ENCODE measurements at regions not wholly inside any gene's neighbourhood (a gene's known extent, or its start where the extent isn't known, plus 50 kb on each side); places are given as distances from the start of the nearest gene placed in this dataset.
A peak's percentile ranks its signal among the peaks of the same experiment; 100 is the strongest.

DNA sequence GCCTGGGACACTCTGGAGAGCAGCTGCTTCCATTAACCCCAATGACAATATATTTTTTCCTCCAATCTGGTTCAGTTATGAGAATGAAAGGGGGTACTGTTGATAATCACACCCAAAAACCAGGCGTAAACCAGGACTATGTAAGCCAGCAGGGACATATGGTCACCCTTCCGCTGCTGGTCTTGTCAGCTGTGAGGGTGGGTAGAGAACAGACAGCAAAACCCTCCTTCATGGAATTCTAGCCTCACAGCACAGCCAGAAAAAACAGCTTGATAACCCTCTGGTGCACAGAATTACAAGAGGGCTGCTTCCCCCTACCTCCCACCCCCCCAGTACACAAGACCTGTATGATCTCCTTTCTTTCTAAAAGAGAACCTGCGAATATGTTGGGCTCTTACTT, 368.8 kb upstream of the ZMIZ1 start:
- no peak for DNase-seq (ENCODE audit: low read depth, low spot score)
- in situ Hi-C loops (cut with HindIII; ENCODE audit: low pct_unique_long_range_greater_than_20kb, low sequenced_read_pairs): no loop called here

GRCh38 chr10:78700413-78700812, 368.4 kb upstream of the ZMIZ1 start:
- in situ Hi-C loops (cut with HindIII; ENCODE audit: low pct_unique_long_range_greater_than_20kb, low sequenced_read_pairs): no loop called here
- no peak for DNase-seq (ENCODE audit: low read depth, low spot score)

- no peak for DNase-seq (ENCODE audit: low read depth, low spot score)
- in situ Hi-C loops (cut with HindIII; ENCODE audit: low pct_unique_long_range_greater_than_20kb, low sequenced_read_pairs): no loop called here
Observed at GRCh38 chr10:78700816-78701520, 367.8 kb upstream of the ZMIZ1 start.

- DNase-seq (ENCODE audit: low read depth, low spot score): no peak
- in situ Hi-C loops (cut with HindIII; ENCODE audit: low pct_unique_long_range_greater_than_20kb, low sequenced_read_pairs): no loop called here
Observed at GRCh38 chr10:78702186-78702585, 366.6 kb upstream of the ZMIZ1 start.

GRCh38 chr10:78702876-78703275, 365.9 kb upstream of the ZMIZ1 start:
- in situ Hi-C loops (cut with HindIII; ENCODE audit: low pct_unique_long_range_greater_than_20kb, low sequenced_read_pairs): no loop called here
- DNase-seq (ENCODE audit: low read depth, low spot score): no peak

DNA sequence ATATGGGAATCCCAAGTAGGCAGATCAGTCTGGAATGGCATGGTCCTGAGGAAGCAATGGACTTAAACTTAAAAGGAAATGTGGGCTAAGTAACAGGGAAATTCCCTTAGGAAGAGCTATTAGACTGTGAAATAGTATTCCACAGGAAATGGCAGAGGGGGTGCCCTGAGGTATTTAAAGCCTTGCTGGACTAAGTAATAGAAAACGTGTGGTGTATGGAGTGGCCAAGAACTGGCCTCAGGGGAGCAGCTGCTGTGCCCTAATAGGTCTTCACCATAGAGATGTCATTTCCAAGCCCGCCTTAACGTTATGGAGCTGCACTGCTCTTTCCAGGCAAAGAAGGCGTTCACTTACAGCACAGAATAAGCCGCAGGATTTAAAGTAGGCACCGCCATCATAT, 365.2 kb upstream of the ZMIZ1 start:
- no peak for DNase-seq (ENCODE audit: low read depth, low spot score)
- in situ Hi-C loops (cut with HindIII; ENCODE audit: low pct_unique_long_range_greater_than_20kb, low sequenced_read_pairs): no loop called here

DNA sequence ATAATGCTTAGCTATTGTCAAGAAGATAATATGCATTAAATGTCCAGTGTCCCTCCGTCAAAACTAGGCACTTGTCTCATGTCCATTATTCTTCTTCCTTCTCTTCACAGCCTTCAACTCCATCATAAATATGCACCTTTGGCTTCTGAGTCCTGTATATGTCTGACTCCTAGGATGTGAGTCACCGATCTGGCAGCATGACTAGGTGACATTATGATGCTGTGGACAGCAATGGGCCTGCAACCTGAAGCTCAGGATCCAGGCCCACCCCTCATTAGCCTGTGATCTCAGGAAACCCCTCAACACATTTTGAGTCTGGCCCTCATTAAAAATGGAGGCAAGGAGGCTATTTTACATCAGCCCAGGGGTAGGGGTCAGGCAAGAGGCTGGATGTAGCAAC, 362.5 kb upstream of the ZMIZ1 start:
- no peak for DNase-seq (ENCODE audit: low read depth, low spot score)
- in situ Hi-C loops (cut with HindIII; ENCODE audit: low pct_unique_long_range_greater_than_20kb, low sequenced_read_pairs): no loop called here

GRCh38 chr10:78706726-78707540, 361.8 kb upstream of the ZMIZ1 start:
- DNase-seq (ENCODE audit: low read depth, low spot score): no peak
- in situ Hi-C loops (cut with HindIII; ENCODE audit: low pct_unique_long_range_greater_than_20kb, low sequenced_read_pairs): no loop called here

DNA sequence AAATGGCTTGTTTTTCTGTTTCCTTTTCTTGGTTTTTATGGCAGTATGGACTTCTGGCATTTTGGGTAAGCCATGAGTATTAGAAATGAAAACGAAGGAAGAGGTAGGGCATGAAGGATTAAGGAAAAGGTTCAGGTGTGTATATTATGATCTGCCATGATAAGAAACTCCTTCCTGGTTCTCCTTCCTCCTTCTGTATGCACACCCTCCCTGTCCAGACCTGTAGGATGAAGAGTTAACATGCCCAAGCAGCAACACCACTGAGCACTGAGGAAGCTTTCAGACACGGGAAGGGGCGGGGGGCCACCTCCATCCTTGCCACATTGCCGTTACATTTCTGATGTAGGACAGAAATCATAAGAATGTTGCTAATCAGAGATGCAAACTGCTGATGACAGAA, 361.0 kb upstream of the ZMIZ1 start:
- DNase-seq (ENCODE audit: low read depth, low spot score): no peak
- in situ Hi-C loops (cut with HindIII; ENCODE audit: low pct_unique_long_range_greater_than_20kb, low sequenced_read_pairs): no loop called here

DNA sequence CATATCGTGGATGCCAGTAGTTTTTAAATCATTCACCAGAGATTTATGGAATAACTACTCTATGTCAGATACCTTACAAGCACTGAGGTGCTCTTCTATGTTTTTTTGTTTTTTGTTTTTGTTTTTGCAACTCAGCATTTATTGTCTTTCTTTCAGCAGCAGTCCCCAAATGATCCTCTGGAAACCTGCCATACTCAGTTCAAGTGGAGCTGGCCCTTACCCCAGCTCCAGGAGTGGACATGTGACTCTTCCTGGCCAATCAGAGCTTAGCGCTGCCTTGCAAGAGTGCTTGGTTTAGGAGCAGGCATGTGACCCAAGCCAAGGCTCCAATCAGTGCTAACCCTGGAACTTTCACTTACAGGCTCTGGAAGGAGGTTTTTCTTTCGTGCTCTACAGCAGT, 356.6 kb upstream of the ZMIZ1 start:
- peak; percentile 31 for DNase-seq (ENCODE audit: low read depth, low spot score)
- in situ Hi-C loops (cut with HindIII; ENCODE audit: low pct_unique_long_range_greater_than_20kb, low sequenced_read_pairs): no loop called here

DNA sequence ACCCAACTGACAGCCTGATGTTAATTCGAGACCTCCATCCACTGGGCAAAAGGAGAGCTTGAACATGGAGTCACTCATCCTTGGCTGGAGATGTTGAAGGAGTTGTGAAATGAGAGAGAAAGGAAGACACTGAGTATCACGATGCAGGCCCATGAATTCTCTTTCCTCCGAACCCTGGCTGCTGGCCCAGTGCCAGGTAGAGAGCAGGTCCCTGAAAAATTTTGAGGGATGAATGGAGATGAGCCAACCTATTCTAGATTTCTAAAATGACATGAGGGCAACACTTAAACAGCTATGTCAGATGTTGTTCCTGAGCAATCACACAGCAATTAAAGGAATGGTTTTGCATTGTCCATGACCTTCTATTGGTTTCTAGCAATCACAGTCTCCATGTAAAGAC, 355.1 kb upstream of the ZMIZ1 start:
- in situ Hi-C loops (cut with HindIII; ENCODE audit: low pct_unique_long_range_greater_than_20kb, low sequenced_read_pairs): no loop called here
- no peak for DNase-seq (ENCODE audit: low read depth, low spot score)

GRCh38 chr10:78714225-78714624, 354.5 kb upstream of the ZMIZ1 start:
- in situ Hi-C loops (cut with HindIII; ENCODE audit: low pct_unique_long_range_greater_than_20kb, low sequenced_read_pairs): no loop called here
- DNase-seq (ENCODE audit: low read depth, low spot score): no peak

DNA sequence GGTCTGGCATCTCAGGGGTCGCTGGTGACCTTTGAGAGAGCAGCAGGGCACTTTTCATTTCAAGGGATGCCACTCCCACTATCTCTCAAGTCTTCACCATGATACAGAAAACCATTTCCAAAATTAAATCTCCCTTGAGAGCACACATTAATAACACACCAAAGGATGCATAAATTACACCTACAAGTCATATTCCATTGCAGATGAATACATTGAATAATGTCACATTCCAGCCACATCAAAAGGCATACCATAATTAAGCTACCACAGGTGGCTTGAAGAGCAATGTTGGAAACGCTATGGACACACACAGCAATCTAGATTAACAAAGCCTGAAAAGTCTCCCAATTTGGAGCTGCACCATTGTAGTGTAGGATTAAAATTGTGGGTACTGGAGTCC, 353.3 kb upstream of the ZMIZ1 start:
- in situ Hi-C loops (cut with HindIII; ENCODE audit: low pct_unique_long_range_greater_than_20kb, low sequenced_read_pairs): no loop called here
- no peak for DNase-seq (ENCODE audit: low read depth, low spot score)

GRCh38 chr10:78716043-78716660, 352.6 kb upstream of the ZMIZ1 start:
- DNase-seq (ENCODE audit: low read depth, low spot score): no peak
- in situ Hi-C loops (cut with HindIII; ENCODE audit: low pct_unique_long_range_greater_than_20kb, low sequenced_read_pairs): no loop called here

DNA sequence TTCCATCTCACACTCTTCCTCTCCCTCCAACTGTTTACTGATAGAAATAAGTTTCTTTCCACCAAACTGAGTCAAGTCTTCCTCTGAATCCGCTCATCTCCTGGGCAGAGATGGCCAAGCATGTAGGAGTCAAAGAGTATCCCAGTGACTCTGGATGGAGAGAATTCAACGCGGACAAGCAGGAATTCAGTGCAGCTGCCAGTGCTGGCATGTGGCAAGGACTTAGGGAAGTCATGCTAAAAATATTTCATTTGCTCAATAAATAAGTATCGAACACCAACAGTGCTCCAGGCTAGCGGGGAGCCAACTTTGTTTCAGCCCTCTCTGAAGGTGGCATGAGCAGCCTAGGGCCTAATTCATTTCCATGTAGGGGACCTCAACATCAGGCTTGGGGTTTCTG, 351.6 kb upstream of the ZMIZ1 start:
- in situ Hi-C loops (cut with HindIII; ENCODE audit: low pct_unique_long_range_greater_than_20kb, low sequenced_read_pairs): no loop called here
- no peak for DNase-seq (ENCODE audit: low read depth, low spot score)

- no peak for DNase-seq (ENCODE audit: low read depth, low spot score)
- in situ Hi-C loops (cut with HindIII; ENCODE audit: low pct_unique_long_range_greater_than_20kb, low sequenced_read_pairs): no loop called here
Observed at GRCh38 chr10:78718032-78718572, 350.7 kb upstream of the ZMIZ1 start.

DNA sequence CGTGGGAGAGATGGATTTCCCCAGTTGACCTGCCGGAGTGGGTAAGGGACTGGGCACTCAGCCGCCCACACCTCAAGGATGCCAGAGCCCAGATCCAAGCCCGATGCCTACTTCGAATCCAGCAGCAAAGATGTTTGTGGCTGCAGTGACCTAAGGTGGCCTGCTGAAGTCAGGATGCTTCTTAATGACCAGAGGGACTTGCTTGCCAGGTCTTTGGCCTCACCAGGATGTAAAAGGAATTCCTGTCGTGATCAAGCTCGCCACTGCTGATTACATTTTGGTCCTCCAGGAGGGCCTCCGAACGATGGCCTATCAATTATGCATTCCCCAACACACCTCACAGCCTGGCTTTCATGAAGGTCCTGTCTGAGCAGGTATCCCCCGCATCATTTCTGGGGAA, 349.5 kb upstream of the ZMIZ1 start:
- DNase-seq (ENCODE audit: low read depth, low spot score): no peak
- in situ Hi-C loops (cut with HindIII; ENCODE audit: low pct_unique_long_range_greater_than_20kb, low sequenced_read_pairs): no loop called here

DNA sequence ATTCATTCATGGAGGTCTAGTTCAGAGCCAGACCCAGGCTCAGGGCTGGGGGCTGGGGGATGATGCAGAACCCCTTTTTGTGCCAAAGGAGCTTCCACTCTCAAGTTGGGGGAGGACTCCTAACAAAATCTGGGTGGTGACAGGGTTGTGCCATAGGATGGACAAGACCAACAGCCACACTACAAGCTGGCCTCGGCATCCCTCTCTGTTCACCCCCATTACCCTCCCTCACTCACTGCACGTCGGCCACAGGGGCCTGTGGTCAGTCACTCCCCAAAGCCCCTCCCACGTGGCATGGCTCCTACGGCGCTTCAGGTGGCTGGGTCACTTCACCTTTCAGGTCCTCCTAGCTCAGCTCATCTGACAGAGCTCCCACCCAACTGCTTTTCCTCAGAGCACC, 348.7 kb upstream of the ZMIZ1 start:
- in situ Hi-C loops (cut with HindIII; ENCODE audit: low pct_unique_long_range_greater_than_20kb, low sequenced_read_pairs): no loop called here
- DNase-seq (ENCODE audit: low read depth, low spot score): no peak

- in situ Hi-C loops (cut with HindIII; ENCODE audit: low pct_unique_long_range_greater_than_20kb, low sequenced_read_pairs): no loop called here
Observed at GRCh38 chr10:78721231-78721630, 347.5 kb upstream of the ZMIZ1 start.

More at GRCh38 chr10:78721231-78721630, 347.5 kb upstream of the ZMIZ1 start:
- DNase-seq (ENCODE audit: low read depth, low spot score): no peak
